Prostate gland (tissue), 2 donors: ENCODE measurements at regions not wholly inside any gene's neighbourhood (a gene's known extent, or its start where the extent isn't known, plus 50 kb on each side); places are given as distances from the start of the nearest gene placed in this dataset.
"Not testable (repeated sequence)": the region's sequence is repeated elsewhere in the genome, so short reads cannot be mapped to it uniquely, and the experiment has no call there.

Experiments
- DNase-seq: peaks from one replicate; pipeline ENCODE4 v3.0.0-alpha.2; 2019; ENCODE audit warnings: low spot score
- H3K27ac ChIP-seq, 2 donors: fragments of 200-600 bp; sonication (generic); 2 replicates each; pipeline ENCODE4 v1.5.1; 2017 to 2019
- H3K27me3 ChIP-seq: fragments of 200-600 bp; sonication (generic); replicated peaks from 2 replicates; pipeline ENCODE4 v1.5.1; 2019; ENCODE audit not compliant: insufficient read depth
- H3K36me3 ChIP-seq, 2 donors: fragments of 200-600 bp; sonication (generic); 1 replicate in 1 of 2; 2 replicates in 1 of 2; pipeline versions ENCODE4 v1.5.1 to v1.8.1; 2017 to 2019
- H3K4me1 ChIP-seq: fragments of 200-600 bp; sonication (generic); replicated peaks from 2 replicates; pipeline ENCODE4 v1.5.1; 2019
- H3K4me3 ChIP-seq, 2 donors: fragments of 200-600 bp; sonication (generic); 2 replicates each; pipeline ENCODE4 v1.5.1; 2017 to 2019
- H3K9me3 ChIP-seq: fragments of 200-600 bp; sonication (generic); 2 replicates; pipeline ENCODE4 v1.5.1; 2017
- POLR2A ChIP-seq: fragments of 450-650 bp; IDR thresholded peaks from one replicate; pipeline ENCODE4 v1.6.1; 2016; ENCODE audit warnings: antibody characterized with exemption, mild to moderate bottlenecking
- POLR2AphosphoS5 ChIP-seq: sonication (generic); formaldehyde crosslinking; IDR thresholded peaks from one replicate; pipeline ENCODE4 v1.6.1; 2017; ENCODE audit warnings: antibody characterized with exemption
- WGBS: methylation state at CpG from one replicate; pipeline ENCODE4 v1.1.5; 2018; 5-methylcytosine and 5-hydroxymethylcytosine counted together
- intact Hi-C: fragments of 100-400 bp; cut with DNase I; formaldehyde crosslinking; loops from one replicate; pipeline ENCODE4 v1.14.2; 2022
- TF ChIP-seq, protein P1 (sequence below), 4 experiments: fragments of 200-600 bp in 2 of 4; fragments of 450-650 bp in 2 of 4; sonication (generic) in 2 of 4; IDR thresholded peaks; 1 replicate in 3 of 4; 2 replicates in 1 of 4; pipeline ENCODE4 v1.5.1; 2016 to 2019; ENCODE audit warnings: antibody characterized with exemption in 4 of 4, mild to moderate bottlenecking in 2 of 4, moderate library complexity in 2 of 4

DNA sequence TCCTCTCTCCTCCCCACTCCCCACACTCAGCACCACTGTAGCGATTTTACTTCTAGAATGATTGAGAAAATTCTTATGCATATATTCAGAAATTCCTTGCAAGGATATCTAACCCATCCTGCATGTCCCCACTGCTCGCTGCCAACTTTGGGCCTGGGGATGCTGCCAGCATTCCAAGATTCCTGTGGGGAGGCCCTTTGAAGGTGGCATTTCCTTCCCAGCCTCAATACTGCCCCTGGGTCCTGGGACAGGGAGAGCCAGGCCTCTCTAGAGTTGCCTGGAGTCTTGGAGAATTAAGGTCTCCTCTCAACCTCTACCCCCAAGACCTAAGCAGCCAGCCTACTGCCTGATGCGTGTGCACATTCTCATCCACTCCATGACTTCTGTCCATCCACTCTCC, 303.5 kb downstream of the NEBL start:
- WGBS, result 81% methylated on average over 3 of the region's 3 CpGs
- intact Hi-C loops, result no loop called here

DNA sequence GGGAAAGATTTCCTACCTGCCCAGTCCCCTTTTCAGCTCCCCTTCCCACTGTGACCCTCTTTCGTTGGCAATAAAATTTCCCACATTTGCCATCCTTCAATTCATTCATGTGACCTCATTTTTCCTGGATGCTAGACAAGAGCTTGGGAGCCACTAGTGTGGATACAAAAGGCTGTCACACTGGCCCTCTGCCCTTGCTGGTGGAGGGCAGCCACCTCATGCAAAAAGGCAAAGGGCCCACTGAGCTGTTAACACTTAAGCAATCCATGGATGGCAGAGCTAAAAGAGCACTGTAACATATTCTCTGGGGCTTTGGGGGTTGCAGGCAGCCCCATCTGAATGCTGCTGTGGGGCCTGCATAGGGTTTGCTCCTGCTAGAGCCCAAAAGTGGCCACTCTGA, 315.1 kb downstream of the NEBL start:
- no peak overlapping the region for H3K27ac ChIP-seq
- no peak overlapping the region for H3K4me3 ChIP-seq
- H3K36me3 ChIP-seq, result no peaks in the 10 kb centered on the region
- no peaks in the 10 kb centered on the region for H3K4me1 ChIP-seq
- intact Hi-C loops, result no loop called here
- H3K27me3 ChIP-seq, result no peaks in the 10 kb centered on the region
- DNase-seq, result no peak
- no peaks in the 10 kb centered on the region for H3K9me3 ChIP-seq
- TF ChIP-seq POLR2A, result no peak
- TF ChIP-seq, protein P1, sequence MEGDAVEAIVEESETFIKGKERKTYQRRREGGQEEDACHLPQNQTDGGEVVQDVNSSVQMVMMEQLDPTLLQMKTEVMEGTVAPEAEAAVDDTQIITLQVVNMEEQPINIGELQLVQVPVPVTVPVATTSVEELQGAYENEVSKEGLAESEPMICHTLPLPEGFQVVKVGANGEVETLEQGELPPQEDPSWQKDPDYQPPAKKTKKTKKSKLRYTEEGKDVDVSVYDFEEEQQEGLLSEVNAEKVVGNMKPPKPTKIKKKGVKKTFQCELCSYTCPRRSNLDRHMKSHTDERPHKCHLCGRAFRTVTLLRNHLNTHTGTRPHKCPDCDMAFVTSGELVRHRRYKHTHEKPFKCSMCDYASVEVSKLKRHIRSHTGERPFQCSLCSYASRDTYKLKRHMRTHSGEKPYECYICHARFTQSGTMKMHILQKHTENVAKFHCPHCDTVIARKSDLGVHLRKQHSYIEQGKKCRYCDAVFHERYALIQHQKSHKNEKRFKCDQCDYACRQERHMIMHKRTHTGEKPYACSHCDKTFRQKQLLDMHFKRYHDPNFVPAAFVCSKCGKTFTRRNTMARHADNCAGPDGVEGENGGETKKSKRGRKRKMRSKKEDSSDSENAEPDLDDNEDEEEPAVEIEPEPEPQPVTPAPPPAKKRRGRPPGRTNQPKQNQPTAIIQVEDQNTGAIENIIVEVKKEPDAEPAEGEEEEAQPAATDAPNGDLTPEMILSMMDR (IDR thresholded peaks at IDR 0.05), result no peak
- TF ChIP-seq POLR2AphosphoS5, result no peak
- 94% methylated on average over 1 of the region's 1 CpG for WGBS

More for the DNA sequence above, 303.5 kb downstream of the NEBL start:
- H3K9me3 ChIP-seq, result no peaks in the 10 kb centered on the region
- no peak for DNase-seq
- TF ChIP-seq, protein P1 (IDR thresholded peaks at IDR 0.05), result no peak
- TF ChIP-seq POLR2A (no peak), POLR2AphosphoS5 (no peak)
- H3K4me3 ChIP-seq, result no peak overlapping the region
- H3K27ac ChIP-seq, result no peak overlapping the region
- no peaks in the 10 kb centered on the region for H3K4me1 ChIP-seq
- no peaks in the 10 kb centered on the region for H3K27me3 ChIP-seq
- H3K36me3 ChIP-seq, result no peaks in the 10 kb centered on the region

DNA sequence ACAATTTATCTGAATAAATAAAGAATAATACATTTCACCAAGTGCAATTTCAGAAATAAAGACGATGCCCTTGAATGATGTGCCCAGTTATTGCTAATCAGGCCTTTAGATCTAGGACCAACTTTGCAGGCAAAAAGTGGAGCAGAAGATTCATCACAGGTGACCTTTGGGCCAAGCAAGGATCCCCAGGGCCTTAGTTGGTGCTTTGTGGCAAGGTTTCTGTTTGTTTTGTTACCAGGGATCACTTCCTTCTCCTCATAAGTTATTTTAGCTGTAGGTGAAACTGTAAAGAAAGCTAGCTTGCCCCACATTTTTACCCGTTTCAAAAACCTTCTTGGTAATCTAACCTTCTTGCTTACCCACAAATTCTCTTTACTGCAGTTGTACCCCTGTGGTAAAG, 323.2 kb downstream of the NEBL start:
- Histone ChIP-seq H3K27me3 (no peaks in the 10 kb centered on the region), H3K4me1 (no peaks in the 10 kb centered on the region), H3K9me3 (no peaks in the 10 kb centered on the region), H3K27ac (no peak overlapping the region), H3K4me3 (no peak overlapping the region), H3K36me3 (no peaks in the 10 kb centered on the region)
- WGBS, result 84% methylated on average over 2 of the region's 2 CpGs
- DNase-seq, result no peak
- intact Hi-C loops, result no loop called here
- TF ChIP-seq, protein P1 (IDR thresholded peaks at IDR 0.05), result no peak
- TF ChIP-seq POLR2A, result no peak
- TF ChIP-seq POLR2AphosphoS5, result no peak

DNA sequence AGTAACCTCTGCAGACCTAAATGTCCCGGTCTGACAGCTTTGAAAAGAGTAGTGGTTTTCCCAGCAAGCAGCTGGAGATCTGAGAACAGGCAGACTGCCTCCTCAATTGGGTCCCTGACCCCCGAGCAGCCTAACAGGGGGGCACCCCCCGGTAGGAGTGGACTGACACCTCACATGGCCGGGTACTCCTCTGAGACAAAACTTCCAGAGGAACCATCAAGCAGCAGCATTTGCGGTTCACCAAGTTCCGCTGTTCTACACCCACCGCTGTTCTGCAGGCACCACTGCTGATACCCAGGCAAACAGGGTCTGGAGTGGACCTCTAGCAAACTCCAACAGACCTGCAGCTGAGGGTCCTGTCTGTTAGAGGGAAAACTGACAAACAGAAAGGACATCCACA, 341.1 kb downstream of the NEBL start:
- intact Hi-C loops, H3K9me3 ChIP-seq, DNase-seq, H3K4me3 ChIP-seq, H3K4me1 ChIP-seq, H3K27ac ChIP-seq, H3K36me3 ChIP-seq, H3K27me3 ChIP-seq: not testable (repeated sequence)
- WGBS, result 92% methylated on average over 5 of the region's 7 CpGs

DNA sequence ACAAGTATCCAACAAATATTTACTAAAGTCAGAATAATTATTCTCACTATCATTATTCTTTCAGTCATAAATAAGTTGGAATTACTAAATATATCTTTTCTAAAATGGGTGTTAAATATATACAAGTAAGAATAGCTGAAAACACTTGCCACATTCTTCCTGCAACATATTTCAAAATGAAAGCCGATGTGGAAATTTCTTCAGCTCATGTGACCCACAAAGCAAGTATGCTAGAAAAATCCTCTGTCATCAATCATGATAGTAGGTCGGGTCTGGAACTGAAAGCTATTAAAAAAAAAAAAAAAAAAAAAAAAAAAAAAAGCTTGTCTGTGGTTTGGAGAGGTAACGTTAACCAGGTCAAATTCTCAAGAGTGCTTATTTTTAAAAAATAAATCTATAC, 344.7 kb downstream of the NEBL start:
- Histone ChIP-seq H3K4me1 (no peaks in the 10 kb centered on the region), H3K27ac (no peak overlapping the region), H3K4me3 (no peak overlapping the region), H3K27me3 (no peaks in the 10 kb centered on the region), H3K36me3 (no peaks in the 10 kb centered on the region), H3K9me3 (no peaks in the 10 kb centered on the region)
- intact Hi-C loops, result no loop called here
- 59% methylated on average over 3 of the region's 3 CpGs for WGBS
- TF ChIP-seq POLR2AphosphoS5, result no peak
- no peak for TF ChIP-seq POLR2A
- TF ChIP-seq, protein P1 (IDR thresholded peaks at IDR 0.05), result no peak
- no peak for DNase-seq
